ENCODE measurements at regions not wholly inside any gene's neighbourhood (a gene's known extent, or its start where the extent isn't known, plus 50 kb on each side); places are given as distances from the start of the nearest gene placed in this dataset.

GRCh38 chr4:83174844-83175414, 60.4 kb upstream of the PLAC8 start:
- TF ChIP-seq ARNTL (CRISPR knock-in tag; IDR thresholded peaks at IDR 0.05; ENCODE audit: borderline replicate concordance, low read depth) (no peak), ZFP3 (CRISPR knock-in tag; IDR thresholded peaks at IDR 0.05) (no peak), ISL1 (CRISPR knock-in tag; IDR thresholded peaks at IDR 0.05) (no peak), PATZ1 (CRISPR knock-in tag; IDR thresholded peaks at IDR 0.05; ENCODE audit: borderline replicate concordance) (no peak), TOX (CRISPR knock-in tag; IDR thresholded peaks at IDR 0.05; ENCODE audit: borderline replicate concordance) (no peak), ZFP30 (CRISPR knock-in tag; IDR thresholded peaks at IDR 0.05) (no peak), TCF4 (CRISPR knock-in tag; IDR thresholded peaks at IDR 0.05; ENCODE audit: borderline replicate concordance) (no peak)
